Upper lobe of left lung (tissue), 6 donors: ENCODE measurements at regions not wholly inside any gene's neighbourhood (a gene's known extent, or its start where the extent isn't known, plus 50 kb on each side); places are given as distances from the start of the nearest gene placed in this dataset.

Experiments used
- ATAC-seq, 2 donors: fragments of 200-7000 bp; cut with Tn5 transposase; one replicate each; pipeline ENCODE4 v1.9.1; 2022; ENCODE audit warnings: mild to moderate bottlenecking in 2 of 2, moderate library complexity in 2 of 2; ENCODE audit not compliant: low FRiP score in 2 of 2
- DNase-seq, 2 donors: peaks; one replicate each; pipeline ENCODE4 v3.0.0-alpha.2; 2019 to 2020
- H3K27ac ChIP-seq, 4 donors: fragments of 200-600 bp; sonication (generic); one replicate each; pipeline ENCODE4 v1.5.1; 2016 to 2019
- H3K27me3 ChIP-seq, 4 donors: fragments of 200-600 bp; sonication (generic); one replicate each; pipeline ENCODE4 v1.5.1; 2017 to 2019
- H3K36me3 ChIP-seq, 4 donors: fragments of 200-600 bp; sonication (generic); one replicate each; pipeline ENCODE4 v1.5.1; 2016 to 2019
- H3K4me1 ChIP-seq, 4 donors: fragments of 200-600 bp; sonication (generic); one replicate each; pipeline ENCODE4 v1.5.1; 2018 to 2019
- H3K4me3 ChIP-seq, 4 donors: fragments of 200-600 bp; sonication (generic); one replicate each; pipeline ENCODE4 v1.5.1; 2017 to 2019; ENCODE audit warnings: mild to moderate bottlenecking in 2 of 4, moderate library complexity in 1 of 4
- H3K9me3 ChIP-seq, 4 donors: fragments of 200-600 bp; sonication (generic); one replicate each; pipeline ENCODE4 v1.5.1; 2018 to 2019
- EP300 ChIP-seq, 4 donors: sonication (generic); formaldehyde crosslinking; IDR thresholded peaks; one replicate each; pipeline ENCODE4 v1.5.1; 2017; ENCODE audit warnings: antibody characterized with exemption in 4 of 4, control low read depth in 2 of 4
- POLR2A ChIP-seq, 4 donors: fragments of 450-650 bp; IDR thresholded peaks; one replicate each; pipeline ENCODE4 v1.5.1; 2016 to 2017; ENCODE audit warnings: antibody characterized with exemption in 4 of 4, mild to moderate bottlenecking in 2 of 4
- POLR2AphosphoS5 ChIP-seq, 2 donors: sonication (generic); formaldehyde crosslinking; IDR thresholded peaks; one replicate each; pipeline ENCODE4 v1.5.1; 2017; ENCODE audit warnings: antibody characterized with exemption in 2 of 2
- WGBS, 2 donors: methylation state at CpG; one replicate each; pipeline ENCODE4 v1.1.5; 2017 to 2018; 5-methylcytosine and 5-hydroxymethylcytosine counted together
- TF ChIP-seq, protein P1 (sequence below), 6 experiments: fragments of 450-650 bp in 4 of 6; fragments of 200-600 bp in 2 of 6; sonication (generic) in 2 of 6; IDR thresholded peaks; one replicate each; pipeline ENCODE4 v1.5.1; 2016 to 2019; ENCODE audit warnings: antibody characterized with exemption in 6 of 6
- donor health status: DM: no; HTN: no; CAD: no; lungs with moderate emphysema.
- donor health status: DM: no; HTN: yes; CAD: no; lungs with severe emphysema.

DNA sequence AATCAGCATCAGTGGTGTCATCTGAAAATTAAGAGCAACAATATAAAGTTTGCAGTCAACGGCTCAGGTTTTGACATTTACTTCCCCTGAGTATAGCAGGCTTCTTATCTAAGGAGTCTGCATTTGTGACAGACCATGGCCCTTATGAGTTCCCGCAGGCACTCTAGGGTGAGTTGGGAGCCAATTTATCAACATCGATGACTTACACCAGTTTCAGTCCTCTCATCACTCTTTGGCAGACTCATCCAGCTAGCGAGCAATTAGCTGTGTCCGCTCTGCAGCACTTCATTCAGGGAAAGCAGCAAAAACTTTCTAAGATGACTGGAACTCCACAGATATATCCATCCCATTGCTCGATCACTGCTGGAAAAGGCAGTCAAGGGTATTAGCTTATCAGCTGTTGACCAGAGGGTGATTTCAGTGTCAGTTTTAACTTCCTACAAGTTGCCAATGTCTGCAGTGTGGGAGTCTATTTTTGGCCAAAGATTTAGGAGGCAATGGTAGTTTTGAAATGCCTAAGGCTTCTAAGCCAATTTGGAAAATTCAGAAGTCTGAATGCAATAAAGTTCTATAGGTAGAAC lies 625.1 kb upstream of the TENM3 start:
- H3K9me3 ChIP-seq, result no peaks in the 10 kb centered on the region
- H3K27me3 ChIP-seq, result no peaks in the 10 kb centered on the region
- ATAC-seq, result no peak
- TF ChIP-seq POLR2AphosphoS5 (IDR thresholded peaks at IDR 0.05) (no peak), EP300 (IDR thresholded peaks at IDR 0.05) (no peak), POLR2A (IDR thresholded peaks at IDR 0.05) (no peak)
- TF ChIP-seq, protein P1, sequence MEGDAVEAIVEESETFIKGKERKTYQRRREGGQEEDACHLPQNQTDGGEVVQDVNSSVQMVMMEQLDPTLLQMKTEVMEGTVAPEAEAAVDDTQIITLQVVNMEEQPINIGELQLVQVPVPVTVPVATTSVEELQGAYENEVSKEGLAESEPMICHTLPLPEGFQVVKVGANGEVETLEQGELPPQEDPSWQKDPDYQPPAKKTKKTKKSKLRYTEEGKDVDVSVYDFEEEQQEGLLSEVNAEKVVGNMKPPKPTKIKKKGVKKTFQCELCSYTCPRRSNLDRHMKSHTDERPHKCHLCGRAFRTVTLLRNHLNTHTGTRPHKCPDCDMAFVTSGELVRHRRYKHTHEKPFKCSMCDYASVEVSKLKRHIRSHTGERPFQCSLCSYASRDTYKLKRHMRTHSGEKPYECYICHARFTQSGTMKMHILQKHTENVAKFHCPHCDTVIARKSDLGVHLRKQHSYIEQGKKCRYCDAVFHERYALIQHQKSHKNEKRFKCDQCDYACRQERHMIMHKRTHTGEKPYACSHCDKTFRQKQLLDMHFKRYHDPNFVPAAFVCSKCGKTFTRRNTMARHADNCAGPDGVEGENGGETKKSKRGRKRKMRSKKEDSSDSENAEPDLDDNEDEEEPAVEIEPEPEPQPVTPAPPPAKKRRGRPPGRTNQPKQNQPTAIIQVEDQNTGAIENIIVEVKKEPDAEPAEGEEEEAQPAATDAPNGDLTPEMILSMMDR (IDR thresholded peaks at IDR 0.05), result no peak
- no peaks in the 10 kb centered on the region for H3K36me3 ChIP-seq
- no peak for DNase-seq
- no peaks in the 10 kb centered on the region for H3K4me1 ChIP-seq
- 74 to 76% methylated on average over 5 to 6 of the region's 6 CpGs for WGBS, 2 donors
- H3K27ac ChIP-seq, result no peak overlapping the region
- H3K4me3 ChIP-seq, result no peak overlapping the region

- Histone ChIP-seq H3K9me3 (no peaks in the 10 kb centered on the region), H3K4me3 (no peak overlapping the region), H3K4me1 (no peaks in the 10 kb centered on the region), H3K36me3 (no peaks in the 10 kb centered on the region), H3K27ac (no peak overlapping the region), H3K27me3 (no peaks in the 10 kb centered on the region)
- no peak for ATAC-seq
- no peak for DNase-seq
- 77 to 78% methylated on average over 5 of the region's 5 CpGs for WGBS, 2 donors
- no peak for TF ChIP-seq POLR2A (IDR thresholded peaks at IDR 0.05)
- TF ChIP-seq EP300 (IDR thresholded peaks at IDR 0.05), result no peak
- TF ChIP-seq POLR2AphosphoS5 (IDR thresholded peaks at IDR 0.05), result no peak
Measured at GRCh38 chr4:181618896-181619295, 624.3 kb upstream of the TENM3 start.

DNA sequence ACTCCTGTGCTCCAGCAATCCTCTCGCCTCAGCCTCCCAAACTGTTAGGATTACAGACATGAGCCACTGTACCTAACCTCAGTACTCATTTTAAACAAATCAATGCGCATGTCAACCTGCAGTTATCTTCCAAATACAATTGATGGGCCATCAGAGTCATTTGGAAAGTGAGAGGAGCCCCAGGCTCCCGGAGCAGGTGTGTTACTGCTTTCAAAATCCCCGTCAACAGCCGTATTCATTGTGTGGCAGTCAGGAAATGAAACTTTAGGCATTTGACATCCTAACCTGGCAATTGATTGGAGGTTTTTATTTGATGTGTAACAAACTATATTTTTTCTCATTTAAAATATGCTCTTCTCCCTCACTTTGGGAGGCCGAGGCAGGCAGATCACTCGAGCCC lies 623.6 kb upstream of the TENM3 start:
- H3K36me3 ChIP-seq, result no peaks in the 10 kb centered on the region
- no peak for DNase-seq

DNA sequence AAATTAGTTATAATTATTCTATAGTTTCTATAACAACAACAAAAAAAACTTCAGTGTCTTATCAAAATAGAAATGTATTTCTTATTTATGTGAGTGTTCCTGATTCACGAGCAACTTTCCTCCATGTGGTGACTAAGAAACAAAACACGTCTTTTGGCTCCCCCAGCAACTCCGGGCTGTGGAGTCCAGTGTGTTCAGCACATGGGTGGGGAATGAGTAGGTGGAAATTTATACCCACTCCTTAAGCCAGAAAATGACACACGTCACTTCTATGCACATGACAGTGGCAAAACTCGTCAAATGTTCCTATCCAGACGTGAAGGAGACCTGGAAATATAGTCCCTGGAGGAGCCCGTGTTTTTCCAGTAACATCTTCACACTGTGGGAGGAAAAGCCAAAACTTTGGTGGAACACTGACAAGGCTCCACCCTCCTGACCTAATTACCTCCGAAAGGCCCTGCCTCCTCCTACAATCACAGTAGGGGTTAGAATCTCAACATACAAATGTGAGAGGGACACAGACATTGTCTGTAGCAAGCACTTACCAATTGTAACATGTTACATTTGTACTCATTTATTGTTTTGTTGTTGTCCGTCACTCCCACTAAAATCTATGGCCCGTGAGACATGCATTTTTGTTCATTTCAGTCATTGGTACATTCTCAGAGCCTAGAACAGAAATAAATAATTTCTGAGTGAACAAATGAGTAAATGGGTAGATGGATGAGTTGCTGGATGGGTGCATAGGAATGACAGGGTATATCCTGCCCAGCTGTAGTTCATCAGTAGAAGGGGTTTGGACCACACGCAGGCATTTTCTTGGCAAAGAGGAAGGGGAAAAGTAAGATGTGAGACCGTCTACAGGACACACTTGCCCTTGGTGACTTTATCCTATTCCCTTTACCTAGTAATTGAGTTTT lies 605.8 kb upstream of the TENM3 start:
- Histone ChIP-seq H3K4me3 (no peak overlapping the region), H3K27me3 (no peaks in the 10 kb centered on the region), H3K27ac (no peak overlapping the region), H3K9me3 (no peaks in the 10 kb centered on the region), H3K4me1 (no peaks in the 10 kb centered on the region), H3K36me3 (no peaks in the 10 kb centered on the region)
- TF ChIP-seq, protein P1 (IDR thresholded peaks at IDR 0.05), result no peak
- TF ChIP-seq POLR2AphosphoS5 (IDR thresholded peaks at IDR 0.05) (no peak), POLR2A (IDR thresholded peaks at IDR 0.05) (no peak), EP300 (IDR thresholded peaks at IDR 0.05) (no peak)
- ATAC-seq, result peak in 1 of 2 donors; percentile 81
- DNase-seq, result no peak
- WGBS, 2 donors, result 80 to 83% methylated on average over 12 of the region's 12 CpGs

More for the DNA sequence above, 623.6 kb upstream of the TENM3 start:
- Histone ChIP-seq H3K27me3 (no peaks in the 10 kb centered on the region), H3K27ac (no peak overlapping the region), H3K4me1 (no peaks in the 10 kb centered on the region), H3K9me3 (no peaks in the 10 kb centered on the region), H3K4me3 (no peak overlapping the region)
- TF ChIP-seq POLR2AphosphoS5 (IDR thresholded peaks at IDR 0.05), result no peak
- TF ChIP-seq, protein P1 (IDR thresholded peaks at IDR 0.05), result no peak
- no peak for TF ChIP-seq EP300 (IDR thresholded peaks at IDR 0.05)
- no peak for TF ChIP-seq POLR2A (IDR thresholded peaks at IDR 0.05)
- ATAC-seq, result no peak
- 78 to 84% methylated on average over 7 of the region's 7 CpGs for WGBS, 2 donors

GRCh38 chr4:181643466-181643865 lies 599.7 kb upstream of the TENM3 start:
- Histone ChIP-seq H3K4me3 (no peak overlapping the region), H3K36me3 (no peaks in the 10 kb centered on the region), H3K27me3 (no peaks in the 10 kb centered on the region), H3K27ac (no peak overlapping the region), H3K9me3 (no peaks in the 10 kb centered on the region), H3K4me1 (no peaks in the 10 kb centered on the region)
- no peak for DNase-seq
- ATAC-seq, result no peak
- TF ChIP-seq EP300 (IDR thresholded peaks at IDR 0.05) (no peak), POLR2AphosphoS5 (IDR thresholded peaks at IDR 0.05) (no peak), POLR2A (IDR thresholded peaks at IDR 0.05) (no peak)
- TF ChIP-seq, protein P1 (IDR thresholded peaks at IDR 0.05), result no peak
- WGBS, 2 donors, result 88 to 92% methylated on average over 2 of the region's 2 CpGs
